Peyer's patch (tissue), 4 donors: ENCODE measurements at regions not wholly inside any gene's neighbourhood (a gene's known extent, or its start where the extent isn't known, plus 50 kb on each side); places are given as distances from the start of the nearest gene placed in this dataset.
"Not testable (repeated sequence)": the region's sequence is repeated elsewhere in the genome, so short reads cannot be mapped to it uniquely, and the experiment has no call there.

Source experiments
- CTCF ChIP-seq, 6 experiments: fragments of 450-650 bp in 4 of 6; fragments of 200-600 bp in 2 of 6; sonication (generic) in 1 of 6; IDR thresholded peaks; one replicate each; pipeline ENCODE4 v1.5.1; 2017 to 2019; ENCODE audit warnings: antibody characterized with exemption in 6 of 6, mild to moderate bottlenecking in 3 of 6, moderate library complexity in 1 of 6
- POLR2A ChIP-seq, 2 donors: fragments of 450-650 bp; IDR thresholded peaks; one replicate each; pipeline ENCODE4 v1.5.1; 2017; ENCODE audit warnings: antibody characterized with exemption in 2 of 2, mild to moderate bottlenecking in 2 of 2, moderate library complexity in 2 of 2

GRCh38 chr12:91634386-91634713 lies 451.7 kb upstream of the DCN start:
- not testable (repeated sequence) for TF ChIP-seq POLR2A, CTCF (IDR thresholded peaks at IDR 0.05)
